ENCODE measurements at regions not wholly inside any gene's neighbourhood (a gene's known extent, or its start where the extent isn't known, plus 50 kb on each side); places are given as distances from the start of the nearest gene placed in this dataset.

- TF ChIP-seq, protein P1, sequence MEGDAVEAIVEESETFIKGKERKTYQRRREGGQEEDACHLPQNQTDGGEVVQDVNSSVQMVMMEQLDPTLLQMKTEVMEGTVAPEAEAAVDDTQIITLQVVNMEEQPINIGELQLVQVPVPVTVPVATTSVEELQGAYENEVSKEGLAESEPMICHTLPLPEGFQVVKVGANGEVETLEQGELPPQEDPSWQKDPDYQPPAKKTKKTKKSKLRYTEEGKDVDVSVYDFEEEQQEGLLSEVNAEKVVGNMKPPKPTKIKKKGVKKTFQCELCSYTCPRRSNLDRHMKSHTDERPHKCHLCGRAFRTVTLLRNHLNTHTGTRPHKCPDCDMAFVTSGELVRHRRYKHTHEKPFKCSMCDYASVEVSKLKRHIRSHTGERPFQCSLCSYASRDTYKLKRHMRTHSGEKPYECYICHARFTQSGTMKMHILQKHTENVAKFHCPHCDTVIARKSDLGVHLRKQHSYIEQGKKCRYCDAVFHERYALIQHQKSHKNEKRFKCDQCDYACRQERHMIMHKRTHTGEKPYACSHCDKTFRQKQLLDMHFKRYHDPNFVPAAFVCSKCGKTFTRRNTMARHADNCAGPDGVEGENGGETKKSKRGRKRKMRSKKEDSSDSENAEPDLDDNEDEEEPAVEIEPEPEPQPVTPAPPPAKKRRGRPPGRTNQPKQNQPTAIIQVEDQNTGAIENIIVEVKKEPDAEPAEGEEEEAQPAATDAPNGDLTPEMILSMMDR (IDR thresholded peaks at IDR 0.05; ENCODE audit: insufficient read depth, low read depth, low read length): no peak
- TF ChIP-seq EZH2 (IDR thresholded peaks at IDR 0.05; ENCODE audit: insufficient read depth, low read length): no peak
Measured at GRCh38 chr20:22370137-22370536, 214.2 kb downstream of the FOXA2 start.

All from astrocyte (in vitro differentiated cells and primary cell).